HS-5 (cell line): ENCODE measurements at regions not wholly inside any gene's neighbourhood (a gene's known extent, or its start where the extent isn't known, plus 50 kb on each side); places are given as distances from the start of the nearest gene placed in this dataset.

ENCODE experiments used
- DNase-seq: peaks from one replicate; pipeline ENCODE4 v3.0.0-alpha.2; 2012; ENCODE audit warnings: low read depth

- no peak for DNase-seq
Measured at GRCh38 chr16:65667011-65667578, 545.2 kb upstream of the CDH11 start.

GRCh38 chr16:65666132-65666941, 544.5 kb upstream of the CDH11 start:
- no peak for DNase-seq

DNA sequence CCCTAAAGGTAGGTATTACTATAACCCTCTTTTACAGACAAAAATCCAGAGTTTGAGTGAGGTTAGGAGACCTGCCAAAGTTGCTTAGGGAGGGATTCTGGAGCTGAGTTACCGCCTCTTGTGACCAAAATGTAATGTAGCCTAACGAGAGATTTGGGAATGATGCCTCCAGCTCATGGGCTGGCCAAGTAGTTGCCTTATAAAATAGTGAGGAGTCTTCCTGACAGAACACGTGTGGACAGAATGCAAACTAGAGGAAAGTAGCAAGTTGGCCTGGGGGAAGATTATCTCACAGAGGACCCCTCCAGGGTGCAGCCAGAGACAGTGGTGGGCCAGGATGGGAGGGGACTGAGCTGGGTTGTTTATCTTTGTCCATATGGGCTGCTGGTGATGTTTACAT, 543.7 kb upstream of the CDH11 start:
- no peak for DNase-seq

GRCh38 chr16:65663774-65664173, 541.9 kb upstream of the CDH11 start:
- no peak for DNase-seq

- no peak for DNase-seq
Measured at GRCh38 chr16:65662256-65662655, 540.4 kb upstream of the CDH11 start.

DNA sequence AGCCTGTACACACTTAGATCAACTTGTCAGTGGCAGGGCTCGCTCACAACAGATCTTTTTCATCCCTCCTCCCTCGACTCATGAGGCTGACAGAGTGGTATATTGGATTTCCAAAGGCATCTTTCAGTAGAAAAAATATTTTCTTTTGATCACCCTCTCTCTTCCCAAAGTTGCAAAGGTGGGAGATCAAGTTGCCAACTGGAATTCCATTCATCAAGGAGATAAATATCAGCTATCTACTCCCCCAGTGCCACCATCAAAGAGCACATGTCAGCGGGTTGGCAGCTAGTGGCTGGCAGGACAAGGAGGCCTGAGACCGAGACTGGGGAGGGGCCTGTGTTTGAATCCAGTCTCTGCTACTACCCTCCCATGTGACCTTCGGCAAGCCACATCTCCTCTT, 539.7 kb upstream of the CDH11 start:
- DNase-seq: no peak

DNA sequence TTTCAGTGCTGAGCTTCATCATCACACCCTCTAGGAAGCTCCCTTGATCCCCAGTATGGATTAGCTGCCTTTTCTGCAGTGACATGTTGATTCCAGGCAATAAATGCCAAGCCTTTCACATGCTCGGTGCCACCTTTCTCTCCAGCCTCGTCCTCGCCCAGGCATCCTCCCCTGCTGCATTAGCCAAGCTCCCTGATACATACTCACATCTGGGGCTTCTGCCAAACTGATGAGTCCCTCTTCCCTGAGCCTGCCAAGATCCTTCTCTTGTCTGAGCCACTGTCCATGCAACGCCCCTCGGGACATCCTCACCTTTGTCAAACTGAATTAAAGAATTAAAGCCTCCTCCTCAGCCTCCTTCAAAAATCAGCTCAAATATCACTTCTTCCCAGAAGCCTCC, 538.5 kb upstream of the CDH11 start:
- DNase-seq: peak; percentile 58

- DNase-seq: no peak
Measured at GRCh38 chr16:65659758-65660157, 537.9 kb upstream of the CDH11 start.

DNA sequence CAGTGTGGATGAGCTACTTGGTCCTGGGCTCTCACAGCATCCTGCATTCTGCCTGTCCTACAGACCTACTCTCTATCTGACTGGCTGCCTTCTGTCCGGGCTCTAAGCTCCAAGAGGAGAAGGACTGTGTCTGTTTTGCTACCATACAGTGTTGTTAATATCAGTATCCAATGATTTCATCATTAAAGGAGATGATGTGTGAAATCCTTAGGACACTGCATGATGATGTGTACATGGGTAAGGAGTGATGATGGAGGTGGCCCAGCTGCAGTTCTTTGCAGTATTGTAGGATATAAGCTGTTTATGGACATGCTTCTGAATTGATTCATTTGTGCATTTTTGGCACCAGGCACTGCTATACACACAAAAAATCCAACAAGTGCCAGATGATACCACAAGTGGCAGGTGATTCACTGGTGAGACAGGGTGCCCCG, 536.9 kb upstream of the CDH11 start:
- peak; percentile 73 for DNase-seq

- DNase-seq: peak; percentile 88
Measured at GRCh38 chr16:65658349-65658748, 536.5 kb upstream of the CDH11 start.

DNA sequence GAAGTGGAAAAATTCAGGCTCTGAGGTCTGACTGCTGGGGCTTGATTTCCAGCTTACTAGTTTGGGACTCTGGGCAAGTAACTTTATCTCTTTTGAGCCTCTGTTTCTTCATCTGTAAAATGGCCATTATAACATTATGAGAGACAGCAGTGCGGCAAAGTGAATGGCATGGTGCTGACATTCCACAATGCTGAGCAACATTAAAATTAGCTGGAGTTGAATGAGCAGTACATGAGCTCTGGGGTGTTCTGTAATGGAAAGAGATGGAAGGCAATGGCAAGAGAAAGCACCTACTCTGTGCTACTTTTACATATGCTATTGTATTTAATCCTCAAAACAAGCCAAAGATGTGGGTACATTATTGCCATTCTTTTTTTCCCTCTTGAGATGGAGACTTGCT, 535.7 kb upstream of the CDH11 start:
- DNase-seq: no peak

- no peak for DNase-seq
Measured at GRCh38 chr16:65657071-65657494, 535.2 kb upstream of the CDH11 start.

- DNase-seq: no peak
Measured at GRCh38 chr16:65655802-65656201, 533.9 kb upstream of the CDH11 start.

DNA sequence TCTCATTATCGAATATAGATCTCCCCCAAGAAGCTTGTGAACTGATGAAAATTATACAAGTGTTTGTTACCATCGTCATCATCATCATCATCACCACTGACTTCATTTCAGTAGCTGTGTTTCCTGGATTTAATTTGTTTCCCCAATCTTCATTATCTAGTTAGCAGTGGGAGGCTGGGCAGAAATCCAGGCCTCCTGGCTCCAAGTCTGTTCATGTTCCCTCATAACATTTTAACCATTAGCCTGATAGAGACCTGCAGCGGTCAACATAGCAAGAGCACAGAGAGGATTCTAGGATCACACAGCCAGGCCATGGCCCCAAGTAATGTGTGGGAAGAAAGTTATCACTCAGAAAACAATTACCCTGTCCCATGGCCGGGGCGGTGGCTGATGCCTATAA, 526.2 kb upstream of the CDH11 start:
- no peak for DNase-seq

DNA sequence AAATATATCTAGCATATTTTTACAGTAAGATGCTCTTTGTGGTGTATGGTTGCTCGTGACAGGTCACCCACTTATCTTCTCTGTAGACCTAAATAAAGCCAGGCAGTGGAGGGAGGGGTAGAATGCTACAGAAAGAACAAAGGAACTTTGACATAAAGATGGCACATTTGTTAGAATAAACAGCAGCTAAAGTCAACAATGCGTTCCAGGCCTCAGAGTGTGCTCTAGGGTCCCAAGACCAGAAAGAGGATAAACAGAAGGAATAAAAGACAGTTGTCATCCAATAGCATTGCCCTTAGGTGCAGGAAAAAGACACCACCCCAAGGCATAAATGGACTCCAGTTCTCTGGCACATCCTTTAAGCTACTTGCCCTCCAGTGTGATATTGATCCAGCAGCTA, 523.0 kb upstream of the CDH11 start:
- DNase-seq: no peak

- DNase-seq: no peak
Measured at GRCh38 chr16:65641762-65642289, 520.0 kb upstream of the CDH11 start.

DNA sequence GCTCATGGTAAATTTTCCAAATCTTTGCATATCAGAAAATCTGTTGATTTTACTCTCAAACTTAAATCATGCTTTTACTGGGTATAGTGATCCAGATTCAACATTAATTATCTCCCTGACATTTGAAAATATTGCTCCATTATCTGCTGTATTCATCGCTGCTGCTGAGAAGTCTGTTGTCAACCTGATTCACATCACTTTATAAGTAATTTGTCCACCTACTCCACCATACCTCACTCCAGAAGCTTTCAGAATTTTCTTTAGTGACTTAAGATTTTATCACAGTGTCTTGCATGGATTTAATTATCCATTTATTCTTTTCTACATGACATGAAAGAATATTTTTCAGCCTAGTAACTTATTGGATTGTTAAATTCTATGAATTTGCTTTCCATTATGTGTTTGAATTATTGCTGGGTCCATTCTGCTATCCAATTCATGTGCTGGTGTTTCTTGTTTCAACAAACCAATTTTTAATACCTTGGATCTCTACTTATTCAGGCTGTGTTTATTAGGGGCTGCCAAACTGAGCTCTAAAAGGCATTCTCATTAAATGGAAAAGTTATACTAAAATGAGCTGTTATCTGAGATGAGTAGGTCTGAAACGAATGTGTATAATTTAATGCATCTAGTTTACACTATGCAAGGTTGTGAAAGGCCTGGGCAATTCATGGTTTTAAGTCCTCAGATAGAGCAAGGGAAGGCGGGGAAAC, 519.3 kb upstream of the CDH11 start:
- DNase-seq: no peak

DNA sequence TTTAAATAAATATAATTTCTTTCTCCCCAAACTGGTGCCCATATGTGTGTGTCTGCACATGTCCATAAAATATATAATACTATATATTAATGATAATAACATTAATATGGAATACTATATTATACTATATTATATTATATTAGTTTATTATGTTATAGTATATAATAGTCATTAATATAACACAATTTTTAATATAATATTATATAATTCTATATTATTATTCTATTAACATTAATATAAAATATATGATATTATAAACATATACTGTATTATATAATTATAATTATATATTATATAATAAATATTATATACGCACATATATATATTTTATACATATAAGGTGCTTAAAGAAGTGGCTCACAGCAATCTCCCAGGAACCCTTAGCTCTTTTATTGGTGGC, 513.0 kb upstream of the CDH11 start:
- no peak for DNase-seq

DNA sequence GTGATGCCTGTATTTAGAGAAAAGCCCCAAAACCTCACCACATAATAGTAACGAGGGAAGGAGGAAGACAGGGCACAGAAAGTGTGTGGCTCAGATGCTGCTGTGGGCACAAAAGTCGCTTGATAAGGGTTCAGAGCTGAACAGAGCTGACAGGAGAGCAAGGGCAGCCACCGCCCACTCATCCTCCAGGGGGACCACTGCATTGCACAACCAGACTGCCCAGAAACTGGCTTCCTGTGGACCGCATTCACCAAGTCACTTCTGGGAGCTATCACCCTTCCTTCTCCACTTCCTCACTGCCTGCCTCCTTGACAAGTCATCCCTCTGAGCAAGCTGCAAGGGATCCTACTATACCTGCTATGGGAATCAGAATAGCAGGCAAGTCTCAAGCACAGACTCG, 512.4 kb upstream of the CDH11 start:
- DNase-seq: no peak

GRCh38 chr16:65624666-65625065, 502.8 kb upstream of the CDH11 start:
- no peak for DNase-seq

DNA sequence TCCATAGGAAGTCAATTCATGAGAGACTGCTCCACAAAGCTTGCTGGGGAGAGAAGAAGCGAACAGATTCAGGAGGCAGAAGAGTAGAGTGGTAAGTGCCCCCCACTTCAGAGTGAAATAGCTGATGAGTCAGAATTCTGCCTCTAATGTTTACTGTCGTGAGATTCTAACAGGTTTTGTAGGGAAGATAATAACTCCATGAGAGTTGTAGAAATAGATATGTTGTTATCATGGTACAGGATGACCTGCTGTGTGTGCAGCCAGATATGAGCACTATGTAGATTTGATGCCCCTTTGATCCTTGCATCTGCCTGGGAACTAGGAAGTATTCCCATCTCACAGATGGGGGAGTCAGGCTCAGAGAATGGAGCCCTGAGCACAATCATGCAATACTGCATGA, 502.4 kb upstream of the CDH11 start:
- DNase-seq: no peak

DNA sequence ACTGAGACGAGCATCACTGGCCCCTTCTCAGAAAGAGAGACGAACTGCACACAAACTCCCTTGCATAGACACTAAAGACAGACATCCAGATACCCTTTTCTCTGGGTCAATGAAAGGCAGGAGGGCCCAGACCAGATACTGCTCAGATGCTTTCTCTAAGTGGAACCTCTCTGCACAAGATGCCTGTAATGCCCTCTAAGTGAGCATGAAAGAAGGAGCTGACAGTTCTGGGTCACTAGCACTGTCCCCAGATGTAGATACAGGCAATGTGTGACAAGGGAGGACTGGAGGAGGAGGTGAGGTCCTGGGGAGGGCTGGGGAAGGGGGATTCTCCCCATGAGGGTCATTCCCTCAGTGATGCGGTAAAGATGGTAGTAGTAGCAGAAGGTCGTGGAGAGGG, 501.0 kb upstream of the CDH11 start:
- no peak for DNase-seq

DNA sequence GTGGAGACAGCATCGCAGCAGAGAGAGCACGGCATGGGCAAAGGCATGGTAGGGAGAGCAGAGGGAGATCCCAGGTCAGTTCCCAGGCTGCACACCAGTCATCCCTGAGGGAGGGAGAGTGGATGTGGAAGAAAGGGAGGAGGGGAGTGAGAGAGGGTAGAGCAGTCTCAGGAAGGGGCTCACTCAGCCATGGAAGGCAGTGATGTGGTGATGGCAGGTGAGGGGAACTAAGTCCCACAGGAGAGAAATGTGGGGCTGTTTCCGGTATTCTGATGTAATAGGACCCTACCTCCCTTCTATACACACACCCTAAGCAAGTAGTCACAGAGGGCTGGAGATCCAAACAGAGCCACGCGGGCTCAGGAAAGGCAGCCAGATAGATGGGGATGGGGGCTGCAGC, 500.3 kb upstream of the CDH11 start:
- no peak for DNase-seq
